HG03378 (cell line): ENCODE measurements at regions not wholly inside any gene's neighbourhood (a gene's known extent, or its start where the extent isn't known, plus 50 kb on each side); places are given as distances from the start of the nearest gene placed in this dataset.
"Not testable (repeated sequence)": the region's sequence is repeated elsewhere in the genome, so short reads cannot be mapped to it uniquely, and the experiment has no call there.

Experiments used
- ATAC-seq: cut with Tn5 transposase; IDR thresholded peaks from one replicate; pipeline ENCODE4 v1.9.1; 2021; ENCODE audit warnings: mild to moderate bottlenecking, moderate library complexity; ENCODE audit not compliant: unreplicated experiment

DNA sequence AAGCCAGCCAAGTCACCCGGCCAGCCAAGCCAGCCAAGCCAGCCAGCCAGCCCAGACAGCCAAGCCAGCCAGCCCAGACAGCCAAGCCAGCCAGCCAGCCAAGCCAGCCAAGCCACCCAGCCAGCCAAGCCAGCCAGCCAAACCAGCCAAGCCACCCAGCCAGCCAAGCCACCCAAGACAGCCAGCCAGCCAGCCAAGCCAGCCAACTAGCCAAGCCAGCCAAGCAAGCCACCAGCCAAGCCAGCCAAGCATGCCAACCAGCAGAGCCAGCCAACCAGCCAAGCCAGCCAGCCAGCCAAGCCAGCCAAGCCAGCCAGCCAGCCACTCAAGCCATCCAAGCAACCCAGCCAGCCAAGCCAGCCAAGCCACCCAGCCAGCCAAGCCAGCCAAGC is 323.1 kb upstream of the PLGLB2 start:
- ATAC-seq = not testable (repeated sequence)

- not testable (repeated sequence) for ATAC-seq
Observed at GRCh38 chr2:87425191-87425590, 322.7 kb upstream of the PLGLB2 start.

GRCh38 chr2:87425717-87426116 is 322.2 kb upstream of the PLGLB2 start:
- not testable (repeated sequence) for ATAC-seq

- ATAC-seq = not testable (repeated sequence)
Observed at GRCh38 chr2:87428452-87429130, 319.3 kb upstream of the PLGLB2 start.

DNA sequence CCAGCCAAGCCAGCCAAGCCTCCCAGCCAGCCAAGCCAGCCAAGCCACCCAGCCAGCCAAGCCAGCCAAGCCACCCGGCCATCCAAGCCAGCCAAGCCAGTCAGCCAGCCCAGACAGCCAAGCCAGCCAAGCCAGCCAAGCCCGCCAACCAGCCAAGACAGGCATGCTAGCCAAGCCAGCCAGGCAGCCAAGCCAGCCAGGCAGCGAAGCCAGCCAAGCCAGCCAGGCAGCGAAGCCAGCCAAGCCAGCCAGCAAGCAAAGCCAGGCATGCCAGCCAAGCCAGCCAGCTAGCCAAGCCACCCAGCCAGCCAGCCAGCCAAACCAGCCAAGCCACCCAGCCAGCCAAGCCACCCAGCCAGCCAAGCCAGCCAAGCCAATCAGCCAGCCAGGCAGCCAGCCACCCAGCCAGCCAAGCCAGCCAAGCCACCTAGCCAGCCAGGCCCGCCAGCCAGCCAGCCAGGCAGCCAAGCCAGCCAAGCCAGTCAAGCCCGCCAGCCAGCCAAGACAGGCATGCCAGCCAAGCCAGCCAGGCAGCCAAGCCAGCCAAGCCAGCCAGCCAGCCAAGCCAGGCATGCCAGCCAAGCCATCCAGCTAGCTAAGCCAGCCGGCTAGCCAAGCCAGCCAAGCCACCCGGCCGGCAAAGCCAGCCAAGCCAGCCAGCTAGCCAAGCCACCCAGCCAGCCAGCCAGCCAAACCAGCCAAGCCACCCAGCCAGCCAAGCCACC is 318.5 kb upstream of the PLGLB2 start:
- ATAC-seq = not testable (repeated sequence)

DNA sequence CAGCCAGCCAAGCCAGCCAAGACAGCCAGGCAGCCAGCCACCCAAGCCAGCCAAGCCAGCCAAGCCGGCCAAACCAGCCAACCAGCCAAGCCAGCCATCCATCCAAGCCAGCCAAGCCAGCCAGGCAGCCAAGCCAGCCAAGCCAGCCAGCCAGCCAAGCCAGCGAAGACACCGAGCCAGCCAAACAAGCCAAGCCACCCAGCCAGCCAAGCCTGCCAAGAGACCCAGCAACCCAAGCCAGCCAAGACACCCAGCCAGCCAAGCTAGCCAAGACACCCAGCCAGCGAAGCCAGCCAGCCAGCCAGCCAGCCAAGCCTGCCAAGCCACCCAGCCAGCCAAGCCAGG is 318.0 kb upstream of the PLGLB2 start:
- ATAC-seq = not testable (repeated sequence)

GRCh38 chr2:87431051-87431450 is 316.8 kb upstream of the PLGLB2 start:
- not testable (repeated sequence) for ATAC-seq

DNA sequence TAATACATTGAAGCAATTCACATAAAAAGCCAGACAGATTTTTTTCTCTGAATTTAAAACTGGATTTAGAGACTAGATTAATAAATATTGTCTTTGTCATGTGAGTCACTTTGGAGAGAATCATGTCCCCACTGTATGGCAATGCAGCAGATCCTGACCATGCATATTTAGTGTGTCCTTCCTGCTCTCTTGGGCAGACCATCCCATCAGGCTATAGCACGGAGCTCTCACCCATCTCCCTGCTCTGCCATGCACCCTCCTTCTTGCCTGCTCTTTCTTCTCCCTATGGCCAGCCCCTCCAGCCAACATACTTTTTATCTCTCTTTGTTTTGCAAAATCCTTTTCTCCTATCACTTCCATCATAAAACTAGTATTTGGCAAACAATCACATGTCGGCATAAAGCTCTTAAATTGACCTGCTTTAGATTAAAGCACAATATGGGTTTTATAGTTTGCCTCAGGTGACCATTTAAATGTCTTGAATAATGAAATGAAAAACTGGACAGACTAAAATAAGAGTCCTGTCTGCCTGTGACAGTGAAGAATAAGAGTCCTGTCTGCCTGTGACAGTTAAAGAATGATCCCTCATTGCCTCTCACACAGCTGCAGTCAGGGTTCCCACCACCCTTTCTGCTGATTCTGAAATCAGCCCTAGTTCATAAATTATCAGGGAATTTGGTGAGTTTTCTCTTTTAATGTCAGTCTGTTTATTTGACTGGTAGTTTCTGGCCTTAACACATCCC is 315.0 kb upstream of the PLGLB2 start:
- not testable (repeated sequence) for ATAC-seq

DNA sequence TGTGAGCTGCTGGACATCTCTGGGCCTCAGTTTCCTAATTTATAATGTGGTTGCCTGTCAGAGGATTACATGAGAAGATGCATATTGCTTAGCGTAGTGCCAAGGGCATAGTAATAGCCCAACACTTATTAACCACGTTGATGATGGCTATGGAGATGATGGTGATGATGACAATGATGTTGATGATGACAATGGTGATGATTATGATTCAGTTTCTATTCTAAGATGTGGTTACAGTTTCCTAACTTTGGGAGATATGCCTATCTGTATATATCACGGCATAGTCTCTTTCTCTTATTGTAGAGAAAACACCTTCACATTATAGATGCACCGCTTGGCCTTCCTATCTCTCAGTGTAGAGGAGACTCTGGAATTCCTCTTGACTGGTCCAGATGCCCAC is 311.9 kb upstream of the PLGLB2 start:
- ATAC-seq = not testable (repeated sequence)

GRCh38 chr2:87437701-87438260 is 310.1 kb upstream of the PLGLB2 start:
- not testable (repeated sequence) for ATAC-seq

DNA sequence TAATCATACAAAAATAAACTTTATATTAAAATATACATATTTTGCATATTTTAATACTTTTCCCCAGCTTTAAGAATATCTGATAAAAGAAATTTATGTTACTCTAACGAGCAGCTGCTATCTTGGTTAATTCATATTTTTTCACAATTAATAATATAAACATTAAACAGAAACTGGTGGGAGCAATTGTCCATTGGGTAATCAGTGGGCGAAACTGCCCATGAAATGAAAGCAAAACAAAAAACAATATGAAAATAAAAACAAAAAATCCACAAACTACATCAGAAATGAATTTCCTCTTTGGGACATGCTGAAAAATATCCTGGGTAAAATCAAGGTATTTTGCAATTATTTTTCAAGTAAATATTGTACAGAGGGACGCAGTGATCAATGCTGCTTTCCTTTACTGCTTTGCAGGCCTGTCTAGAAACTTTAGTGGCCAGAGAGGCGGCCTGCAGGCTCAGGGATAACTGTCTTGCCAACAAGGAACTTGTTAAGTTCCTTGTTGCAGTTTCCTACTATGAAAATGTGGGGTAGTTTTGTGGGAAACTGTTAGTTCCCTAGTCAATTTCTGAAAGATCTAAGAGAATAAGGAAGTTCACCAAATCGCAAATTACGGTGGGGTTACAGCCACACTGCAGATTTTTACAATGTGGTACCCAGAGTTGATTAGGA is 309.0 kb upstream of the PLGLB2 start:
- not testable (repeated sequence) for ATAC-seq

GRCh38 chr2:87439617-87440204 is 308.2 kb upstream of the PLGLB2 start:
- ATAC-seq = not testable (repeated sequence)

- ATAC-seq = not testable (repeated sequence)
Observed at GRCh38 chr2:87440650-87441049, 307.2 kb upstream of the PLGLB2 start.

DNA sequence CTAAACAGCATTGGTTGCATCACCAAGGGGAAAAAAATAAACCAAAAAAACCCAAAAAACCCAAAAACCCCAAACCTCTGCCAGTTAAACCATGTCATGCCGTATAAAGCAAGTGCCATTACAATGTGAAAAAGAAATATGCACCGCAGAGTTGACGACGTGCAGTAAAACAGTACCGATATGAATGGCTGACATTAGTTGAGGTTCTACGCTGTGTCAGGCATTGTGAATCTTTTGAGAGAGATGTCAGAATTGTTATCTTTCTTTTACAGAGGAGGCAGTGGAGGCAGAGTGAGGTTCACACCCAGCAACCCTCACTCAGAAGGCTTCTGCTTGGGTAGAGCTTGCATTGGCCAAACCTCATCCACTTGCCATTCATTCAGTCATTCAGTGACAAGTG is 306.5 kb upstream of the PLGLB2 start:
- ATAC-seq = not testable (repeated sequence)

DNA sequence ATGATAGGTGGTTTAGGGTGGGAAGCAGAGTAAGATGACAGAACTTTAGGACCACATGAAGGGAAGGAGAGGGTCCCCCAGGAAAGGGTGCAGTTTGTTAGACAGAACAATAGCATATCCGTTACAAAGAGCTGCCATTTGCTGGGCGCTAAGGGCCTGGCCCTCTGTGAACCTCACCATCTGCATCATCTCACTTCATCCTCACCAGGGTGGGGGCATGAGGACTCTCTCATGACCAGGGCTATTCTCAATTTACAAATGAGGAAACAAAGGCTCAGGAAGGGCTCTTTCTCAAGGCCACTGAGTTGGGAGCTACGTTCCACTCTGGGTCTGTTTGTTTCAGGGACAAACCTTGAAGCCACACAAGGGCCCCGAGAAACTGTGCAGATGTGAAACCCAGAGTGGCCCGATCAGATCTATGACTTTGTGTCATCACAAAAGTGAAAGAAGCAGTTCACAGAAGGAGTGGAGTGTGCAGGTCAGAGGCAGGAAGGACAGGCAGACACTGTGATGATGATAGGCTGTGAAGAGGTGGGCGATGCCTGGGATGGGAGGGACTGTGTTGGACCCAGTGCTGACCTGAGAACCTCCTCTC is 304.8 kb upstream of the PLGLB2 start:
- peak; percentile 99 for ATAC-seq

- ATAC-seq = not testable (repeated sequence)
Observed at GRCh38 chr2:87444951-87445350, 302.9 kb upstream of the PLGLB2 start.

DNA sequence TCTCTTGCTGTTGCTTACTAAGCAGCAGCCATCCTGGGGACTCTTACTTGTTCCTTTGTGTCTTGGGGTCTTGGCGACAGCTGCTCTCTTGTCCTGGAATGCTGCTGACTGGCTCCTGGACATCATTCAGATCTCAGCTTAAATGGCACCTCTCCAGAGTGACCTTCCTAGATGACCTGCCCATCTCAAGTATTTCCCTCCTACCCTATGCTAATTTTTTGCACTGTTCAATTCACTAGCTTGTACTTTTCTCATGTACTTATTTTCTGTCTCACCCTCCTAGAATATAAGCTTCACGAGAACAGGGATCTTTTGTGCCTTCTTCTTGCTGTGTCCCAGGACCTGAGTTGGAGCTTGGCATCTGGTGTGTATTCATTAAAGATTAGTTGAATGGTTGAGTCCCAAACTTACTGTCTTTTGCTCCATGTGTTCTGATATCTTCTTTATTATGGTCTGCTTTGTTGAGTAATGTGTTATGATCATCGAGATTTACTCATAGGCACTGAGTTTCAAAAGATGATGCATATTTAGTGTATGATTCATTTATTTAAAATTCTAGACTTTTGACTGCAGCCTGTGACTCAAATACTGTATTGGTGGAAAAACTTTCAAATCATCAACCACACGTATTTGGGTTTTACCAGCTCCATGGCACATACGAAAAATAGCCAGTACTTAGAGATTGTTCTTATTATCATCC is 302.1 kb upstream of the PLGLB2 start:
- not testable (repeated sequence) for ATAC-seq

DNA sequence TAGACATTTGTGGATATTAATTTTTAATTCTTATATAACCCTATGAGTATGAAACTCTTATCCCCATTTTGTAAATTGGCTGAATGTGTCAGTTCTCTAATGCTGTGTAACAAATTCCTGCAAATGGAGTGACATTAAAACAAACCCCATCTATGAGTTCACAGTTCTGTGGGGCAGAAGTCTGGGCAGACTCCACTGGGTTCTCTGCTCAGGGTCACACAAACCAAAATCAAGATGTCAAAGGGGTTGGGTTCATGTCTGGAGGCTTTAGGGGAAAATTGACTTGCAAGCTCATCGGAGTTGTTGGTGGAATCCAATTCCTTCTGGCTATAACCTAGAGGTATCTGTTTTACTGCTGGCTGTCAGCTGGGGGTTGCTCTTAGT is 301.6 kb upstream of the PLGLB2 start:
- ATAC-seq = not testable (repeated sequence)

DNA sequence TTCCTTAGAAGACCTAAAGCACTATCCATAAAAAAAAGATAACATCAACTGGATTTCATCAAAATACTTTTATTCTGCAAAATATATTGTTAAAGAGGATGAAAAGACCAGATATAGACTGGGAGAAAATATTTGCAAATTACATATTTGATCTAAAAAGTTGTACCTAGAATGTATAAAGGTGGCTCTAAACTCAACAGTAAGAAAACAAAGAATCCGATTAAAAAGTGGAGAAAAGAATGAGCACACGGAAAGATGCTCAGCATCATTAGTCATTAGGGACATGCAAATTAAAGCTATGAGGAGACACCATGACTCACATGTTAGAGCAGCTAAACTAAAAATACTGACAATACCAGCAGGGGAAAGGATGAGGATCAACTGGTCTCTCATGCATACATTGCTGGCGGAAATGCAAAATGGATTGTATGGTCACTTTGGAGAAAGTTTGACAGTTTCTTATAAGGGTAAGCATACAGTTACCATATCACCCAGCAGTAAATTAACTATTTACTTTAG is 298.4 kb upstream of the PLGLB2 start:
- ATAC-seq = peak; percentile 66
